ENCODE measurements at regions not wholly inside any gene's neighbourhood (a gene's known extent, or its start where the extent isn't known, plus 50 kb on each side); places are given as distances from the start of the nearest gene placed in this dataset.

- TF ChIP-seq POLR2A (IDR thresholded peaks at IDR 0.05) (no peak), CTCF (IDR thresholded peaks at IDR 0.05) (no peak)
- no peak overlapping the region for H3K4me3 ChIP-seq
- no peaks in the 10 kb centered on the region for H3K4me1 ChIP-seq (replicated peaks in 1 of 2)
- no peaks in the 10 kb centered on the region for H3K36me3 ChIP-seq (replicated peaks in 1 of 2)
- no peak for DNase-seq
- intact Hi-C loops (cut with DNase I) = no loop called here
- WGBS, 4 donors = 84 to 92% (median 88%) methylated on average over 2 of the region's 2 CpGs
- no peak overlapping the region for H3K27ac ChIP-seq
- no peaks in the 10 kb centered on the region for H3K9me3 ChIP-seq (replicated peaks in 1 of 3)
- H3K27me3 ChIP-seq = no peaks in the 10 kb centered on the region
These were observed 139.3 kb downstream of the MYCN start for GRCh38 chr2:16079637-16080036.

GRCh38 chr2:16077601-16078000, 137.3 kb downstream of the MYCN start:
- Histone ChIP-seq H3K27me3 (no peaks in the 10 kb centered on the region), H3K4me1 (replicated peaks in 1 of 2) (no peaks in the 10 kb centered on the region), H3K4me3 (no peak overlapping the region), H3K36me3 (replicated peaks in 1 of 2) (no peaks in the 10 kb centered on the region), H3K27ac (no peak overlapping the region), H3K9me3 (replicated peaks in 1 of 3) (no peaks in the 10 kb centered on the region)
- no peak for TF ChIP-seq CTCF (IDR thresholded peaks at IDR 0.05)
- TF ChIP-seq POLR2A (IDR thresholded peaks at IDR 0.05) = no peak
- DNase-seq = no peak
- 69 to 81% (median 77%) methylated on average over 3 of the region's 3 CpGs for WGBS, 4 donors
- intact Hi-C loops (cut with DNase I) = no loop called here

- TF ChIP-seq CTCF (IDR thresholded peaks at IDR 0.05) = no peak
- Histone ChIP-seq H3K27me3 (no peaks in the 10 kb centered on the region), H3K4me3 (no peak overlapping the region), H3K27ac (no peak overlapping the region), H3K36me3 (replicated peaks in 1 of 2) (no peaks in the 10 kb centered on the region), H3K4me1 (replicated peaks in 1 of 2) (no peaks in the 10 kb centered on the region), H3K9me3 (replicated peaks in 1 of 3) (no peaks in the 10 kb centered on the region)
- WGBS, 4 donors = 80 to 87% (median 87%) methylated on average over 1 to 5 of the region's 5 CpGs
- DNase-seq = no peak
- intact Hi-C loops (cut with DNase I) = no loop called here
These were observed 136.6 kb downstream of the MYCN start for GRCh38 chr2:16076911-16077310.

GRCh38 chr2:16075045-16076012, 135.0 kb downstream of the MYCN start:
- no peak for DNase-seq
- Histone ChIP-seq H3K4me1 (replicated peaks in 1 of 2) (peaks cover 0 to 1% of the 10 kb centered on the region in 2 donors), H3K9me3 (replicated peaks in 1 of 3) (no peaks in the 10 kb centered on the region), H3K36me3 (replicated peaks in 1 of 2) (no peaks in the 10 kb centered on the region), H3K4me3 (no peak overlapping the region), H3K27me3 (no peaks in the 10 kb centered on the region), H3K27ac (no peak overlapping the region)
- WGBS, 4 donors = 74 to 80% (median 76%) methylated on average over 9 of the region's 9 CpGs
- TF ChIP-seq CTCF (IDR thresholded peaks at IDR 0.05) = no peak
- TF ChIP-seq POLR2A (IDR thresholded peaks at IDR 0.05) = no peak
- intact Hi-C loops (cut with DNase I) = no loop called here
